ENCODE measurements at regions not wholly inside any gene's neighbourhood (a gene's known extent, or its start where the extent isn't known, plus 50 kb on each side); places are given as distances from the start of the nearest gene placed in this dataset.
A peak's percentile ranks its signal among the peaks of the same experiment; 100 is the strongest.

DNA sequence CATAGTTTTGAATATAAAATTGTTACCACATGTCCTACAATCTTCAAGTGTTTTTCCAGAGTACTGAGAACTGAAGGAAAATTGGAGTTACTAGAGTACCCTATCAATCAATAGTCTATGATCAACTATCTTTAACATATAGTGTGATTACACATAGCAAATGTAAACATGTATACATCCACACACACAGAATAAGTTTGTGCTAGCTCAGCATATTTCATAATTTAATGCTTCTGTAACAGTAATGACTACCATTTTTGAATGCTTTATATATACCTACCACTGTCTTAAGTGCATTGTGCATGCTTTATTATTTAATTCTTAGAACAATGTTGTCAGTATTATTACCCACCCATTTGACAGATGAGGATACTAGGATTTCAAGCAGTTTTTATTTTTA, 523.9 kb downstream of the HAO1 start:
- Histone ChIP-seq H3K9me3 (no peaks in the 10 kb centered on the region), H3K4me3 (no peak overlapping the region), H3K27ac (no peak overlapping the region), H3K36me3 (no peaks in the 10 kb centered on the region), H3K4me1 (no peaks in the 10 kb centered on the region), H3K27me3 (no peaks in the 10 kb centered on the region)
- TF ChIP-seq, protein P1, sequence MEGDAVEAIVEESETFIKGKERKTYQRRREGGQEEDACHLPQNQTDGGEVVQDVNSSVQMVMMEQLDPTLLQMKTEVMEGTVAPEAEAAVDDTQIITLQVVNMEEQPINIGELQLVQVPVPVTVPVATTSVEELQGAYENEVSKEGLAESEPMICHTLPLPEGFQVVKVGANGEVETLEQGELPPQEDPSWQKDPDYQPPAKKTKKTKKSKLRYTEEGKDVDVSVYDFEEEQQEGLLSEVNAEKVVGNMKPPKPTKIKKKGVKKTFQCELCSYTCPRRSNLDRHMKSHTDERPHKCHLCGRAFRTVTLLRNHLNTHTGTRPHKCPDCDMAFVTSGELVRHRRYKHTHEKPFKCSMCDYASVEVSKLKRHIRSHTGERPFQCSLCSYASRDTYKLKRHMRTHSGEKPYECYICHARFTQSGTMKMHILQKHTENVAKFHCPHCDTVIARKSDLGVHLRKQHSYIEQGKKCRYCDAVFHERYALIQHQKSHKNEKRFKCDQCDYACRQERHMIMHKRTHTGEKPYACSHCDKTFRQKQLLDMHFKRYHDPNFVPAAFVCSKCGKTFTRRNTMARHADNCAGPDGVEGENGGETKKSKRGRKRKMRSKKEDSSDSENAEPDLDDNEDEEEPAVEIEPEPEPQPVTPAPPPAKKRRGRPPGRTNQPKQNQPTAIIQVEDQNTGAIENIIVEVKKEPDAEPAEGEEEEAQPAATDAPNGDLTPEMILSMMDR (IDR thresholded peaks at IDR 0.05), result no peak
- no peak for TF ChIP-seq POLR2A (IDR thresholded peaks at IDR 0.05)
- DNase-seq, result no peak

DNA sequence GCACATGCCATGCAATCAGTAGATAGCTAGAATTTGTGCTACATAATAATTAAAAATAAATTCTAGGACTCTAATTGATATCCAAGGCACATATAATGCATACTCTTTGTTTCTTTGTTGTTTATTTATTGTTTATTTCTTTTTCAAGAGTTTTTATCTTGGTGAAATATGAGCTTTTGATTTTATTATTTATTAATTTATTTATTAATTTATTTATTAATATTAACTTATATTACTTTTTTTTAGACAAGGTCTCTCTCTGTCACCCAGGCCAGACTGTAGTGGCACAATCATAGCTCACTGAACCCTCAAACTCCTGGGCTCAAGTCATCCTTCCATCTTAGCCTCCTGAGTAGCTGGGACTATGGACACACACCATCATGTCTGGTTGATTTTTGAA, 519.9 kb downstream of the HAO1 start:
- Histone ChIP-seq H3K27me3 (no peaks in the 10 kb centered on the region), H3K4me3 (no peak overlapping the region), H3K36me3 (no peaks in the 10 kb centered on the region), H3K27ac (no peak overlapping the region), H3K9me3 (no peaks in the 10 kb centered on the region), H3K4me1 (no peaks in the 10 kb centered on the region)
- no peak for DNase-seq
- TF ChIP-seq POLR2A (IDR thresholded peaks at IDR 0.05), result no peak
- TF ChIP-seq, protein P1 (IDR thresholded peaks at IDR 0.05), result no peak

DNA sequence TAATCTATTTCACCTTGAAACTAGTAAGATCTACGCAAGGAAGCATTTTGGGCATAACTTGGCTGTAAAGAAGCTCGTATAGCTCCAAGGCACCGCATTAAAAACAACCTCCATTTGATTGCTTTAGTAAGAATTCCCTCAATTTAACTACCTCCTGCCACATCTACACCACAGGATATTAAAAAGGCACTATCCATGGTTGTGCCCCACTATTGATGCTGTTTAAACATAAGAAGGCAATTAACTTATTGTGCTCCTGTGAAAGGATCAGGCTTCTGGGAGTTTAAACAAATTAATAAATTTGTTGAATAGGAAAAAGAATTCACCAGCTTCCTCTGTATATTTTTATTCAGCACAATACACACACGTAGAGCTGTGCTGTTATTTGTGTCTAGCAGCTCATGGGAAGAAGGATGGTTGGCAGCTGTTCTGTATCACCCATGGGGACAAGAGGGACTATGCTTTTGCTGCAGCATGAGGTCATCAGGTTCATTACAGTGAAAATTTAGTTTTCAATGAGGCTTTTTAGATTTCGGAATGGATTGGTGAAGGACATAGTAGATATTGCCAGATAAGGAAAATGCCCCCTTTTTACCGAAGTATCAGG, 513.3 kb downstream of the HAO1 start:
- H3K27ac ChIP-seq, result no peak overlapping the region
- DNase-seq, result no peak
- no peak overlapping the region for H3K4me3 ChIP-seq
- H3K9me3 ChIP-seq, result no peaks in the 10 kb centered on the region
- no peaks in the 10 kb centered on the region for H3K4me1 ChIP-seq
- H3K36me3 ChIP-seq, result no peaks in the 10 kb centered on the region
- TF ChIP-seq POLR2A (IDR thresholded peaks at IDR 0.05), result no peak
- TF ChIP-seq, protein P1 (IDR thresholded peaks at IDR 0.05), result no peak
- no peaks in the 10 kb centered on the region for H3K27me3 ChIP-seq

DNA sequence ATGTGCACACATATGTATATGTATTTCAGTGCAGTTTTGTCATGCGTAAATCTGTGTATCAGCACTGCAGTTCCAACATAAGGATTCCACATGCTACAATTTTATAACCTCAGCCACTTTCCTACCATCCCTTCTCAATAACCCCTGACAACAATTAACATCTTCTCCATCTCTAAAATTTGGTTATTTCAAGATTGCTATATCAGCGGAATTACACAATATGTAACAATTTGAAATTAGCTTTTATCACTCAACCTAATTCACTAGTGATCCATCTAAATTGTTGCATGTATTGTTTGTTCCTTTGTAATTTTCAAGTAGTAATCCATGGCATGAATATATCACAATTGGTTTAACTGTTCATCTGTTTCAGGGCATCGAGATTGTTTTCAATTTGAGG, 511.3 kb downstream of the HAO1 start:
- Histone ChIP-seq H3K27me3 (no peaks in the 10 kb centered on the region), H3K36me3 (no peaks in the 10 kb centered on the region), H3K4me3 (no peak overlapping the region), H3K4me1 (no peaks in the 10 kb centered on the region), H3K27ac (no peak overlapping the region), H3K9me3 (no peaks in the 10 kb centered on the region)
- no peak for DNase-seq
- TF ChIP-seq, protein P1 (IDR thresholded peaks at IDR 0.05), result no peak
- TF ChIP-seq POLR2A (IDR thresholded peaks at IDR 0.05), result no peak

DNA sequence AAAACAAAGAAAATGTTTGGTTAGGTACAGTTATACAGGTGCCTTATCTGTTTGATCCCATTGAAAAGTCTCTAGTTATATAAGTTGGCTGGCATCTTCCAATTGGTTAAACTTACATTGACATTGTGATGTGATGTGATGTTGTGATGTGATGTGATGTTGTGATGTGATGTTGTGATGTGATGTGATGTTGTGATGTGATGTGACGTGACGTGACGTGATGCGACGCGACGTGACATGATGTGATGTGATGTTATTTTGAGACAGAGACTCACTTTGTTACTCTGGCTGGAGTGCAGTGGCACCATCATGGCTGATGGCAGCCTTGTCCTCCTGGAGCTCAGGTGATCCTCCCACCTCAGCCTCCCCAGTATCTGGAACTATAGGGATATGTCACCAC, 507.6 kb downstream of the HAO1 start:
- H3K4me3 ChIP-seq, result no peak overlapping the region
- DNase-seq, result peak in 1 of 3 donors; percentile 30
- no peaks in the 10 kb centered on the region for H3K4me1 ChIP-seq
- no peaks in the 10 kb centered on the region for H3K36me3 ChIP-seq
- TF ChIP-seq POLR2A (IDR thresholded peaks at IDR 0.05), result no peak
- TF ChIP-seq, protein P1 (IDR thresholded peaks at IDR 0.05), result no peak
- no peak overlapping the region for H3K27ac ChIP-seq
- H3K27me3 ChIP-seq, result no peaks in the 10 kb centered on the region
- H3K9me3 ChIP-seq, result no peaks in the 10 kb centered on the region

DNA sequence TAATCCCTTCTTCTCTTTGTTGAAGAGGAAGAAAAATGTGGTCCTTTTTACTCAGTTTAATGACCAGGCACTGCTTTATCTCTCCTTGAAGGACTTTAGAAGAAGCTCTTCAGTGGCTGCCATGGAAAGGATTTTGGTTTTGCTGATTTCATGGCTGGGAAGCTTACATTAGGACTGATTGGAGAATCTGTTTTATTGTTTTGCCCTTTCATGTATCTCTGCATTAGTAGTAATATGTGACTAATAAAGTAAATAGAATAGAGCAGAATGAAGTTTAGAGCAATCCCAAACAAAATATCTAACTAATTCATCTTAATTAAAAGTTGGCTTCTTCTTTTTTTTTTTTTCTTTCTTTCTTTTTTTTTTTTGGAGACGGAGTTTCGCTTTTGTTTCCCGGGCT, 502.9 kb downstream of the HAO1 start:
- TF ChIP-seq POLR2A (IDR thresholded peaks at IDR 0.05), result no peak
- TF ChIP-seq, protein P1 (IDR thresholded peaks at IDR 0.05), result no peak
- Histone ChIP-seq H3K4me1 (no peaks in the 10 kb centered on the region), H3K27me3 (no peaks in the 10 kb centered on the region), H3K36me3 (no peaks in the 10 kb centered on the region), H3K27ac (no peak overlapping the region), H3K4me3 (no peak overlapping the region), H3K9me3 (no peaks in the 10 kb centered on the region)
- no peak for DNase-seq

Measured in Peyer's patch (tissue), 4 donors.